Fibroblast of gingiva (primary cell): ENCODE measurements at regions not wholly inside any gene's neighbourhood (a gene's known extent, or its start where the extent isn't known, plus 50 kb on each side); places are given as distances from the start of the nearest gene placed in this dataset.
"Not testable (repeated sequence)": the region's sequence is repeated elsewhere in the genome, so short reads cannot be mapped to it uniquely, and the experiment has no call there.

ENCODE experiments used
- DNase-seq: peaks from one replicate; pipeline ENCODE4 v3.0.0-alpha.2; 2011; ENCODE audit warnings: low read depth

DNA sequence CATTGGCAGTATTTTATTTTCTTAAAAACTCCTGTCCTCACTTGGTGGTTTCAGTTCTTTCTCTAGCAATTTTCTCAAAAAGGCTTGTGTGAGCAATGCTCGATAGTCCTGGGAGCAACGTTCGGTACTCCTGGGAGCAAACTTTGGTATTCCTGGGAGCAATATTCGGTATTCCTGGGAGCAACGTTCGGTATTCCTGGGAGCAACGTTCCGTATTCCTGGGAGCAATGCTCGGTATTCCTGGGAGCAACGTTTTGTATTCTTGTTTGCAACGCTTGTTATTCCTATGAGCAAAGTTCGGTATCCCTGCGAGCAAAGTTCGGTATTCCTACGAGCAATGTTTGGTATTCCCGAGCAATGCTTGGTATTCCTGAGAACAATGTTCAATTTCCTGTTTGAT is 362.0 kb upstream of the ADARB2 start:
- no peak for DNase-seq

GRCh38 chr10:2097937-2098336 is 360.6 kb upstream of the ADARB2 start:
- no peak for DNase-seq

- DNase-seq, result no peak
These were observed 356.8 kb upstream of the ADARB2 start for GRCh38 chr10:2094171-2094570.

DNA sequence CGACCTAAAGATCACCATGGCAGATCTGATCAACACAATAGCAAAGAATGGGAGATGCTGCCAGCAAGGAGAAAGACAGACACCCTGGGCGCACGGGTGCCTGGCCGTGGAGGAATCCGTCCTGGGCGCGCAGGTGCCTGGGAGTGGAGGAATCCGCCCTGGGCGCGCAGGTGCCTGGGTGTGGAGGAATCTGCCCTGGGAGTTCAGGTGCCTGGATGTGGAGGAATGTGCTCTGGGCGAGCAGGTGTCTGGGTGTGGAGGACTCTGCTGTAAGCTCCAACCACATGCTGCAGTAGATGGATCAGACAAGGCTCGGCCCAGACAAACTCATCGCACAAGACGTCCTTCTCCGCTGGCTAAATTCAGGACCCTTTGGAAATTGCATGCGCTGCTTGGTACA is 346.3 kb upstream of the ADARB2 start:
- DNase-seq, result no peak

DNA sequence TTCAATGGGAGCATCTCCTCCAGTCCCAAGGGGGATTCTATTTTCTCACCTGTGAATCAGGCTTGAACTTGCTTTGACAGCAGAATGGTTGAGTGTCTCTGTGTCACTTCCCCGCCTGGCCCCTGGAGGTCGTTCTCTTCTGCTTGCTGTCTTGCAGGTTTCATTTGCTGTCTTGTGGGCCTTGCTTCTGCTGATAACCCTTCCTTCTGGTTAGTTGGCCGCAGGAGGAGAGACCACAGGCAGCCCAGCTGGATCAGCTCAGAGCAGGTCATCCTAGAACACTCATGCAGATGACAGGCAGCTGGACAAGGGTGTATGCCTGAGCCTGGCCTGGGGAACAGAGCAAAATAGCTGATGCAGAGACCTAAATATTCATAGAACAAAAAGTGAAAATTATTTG is 344.2 kb upstream of the ADARB2 start:
- no peak for DNase-seq

DNA sequence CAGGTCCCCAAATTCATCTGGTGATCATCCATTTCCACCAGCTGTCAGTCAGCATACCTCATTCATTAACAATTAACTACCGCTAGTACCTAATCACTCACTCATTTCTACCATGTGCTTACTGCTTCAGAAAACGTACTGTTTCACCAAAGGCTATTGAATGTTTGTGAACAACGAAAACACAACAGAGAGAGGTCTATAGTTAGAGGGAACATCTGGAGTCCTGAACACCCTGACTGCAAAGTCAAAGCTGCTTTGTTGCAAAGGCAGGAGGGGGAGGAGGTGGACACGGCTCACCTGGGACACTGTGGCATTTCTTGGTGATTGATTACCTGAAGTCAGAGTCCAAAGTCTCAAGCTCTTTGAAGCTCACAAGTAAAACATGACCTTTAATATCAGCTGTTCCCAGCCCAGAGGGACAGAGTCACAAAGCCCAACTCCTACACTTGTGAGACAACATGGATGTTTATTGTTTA is 342.3 kb upstream of the ADARB2 start:
- no peak for DNase-seq

GRCh38 chr10:2077231-2077630 is 339.9 kb upstream of the ADARB2 start:
- DNase-seq, result no peak

DNA sequence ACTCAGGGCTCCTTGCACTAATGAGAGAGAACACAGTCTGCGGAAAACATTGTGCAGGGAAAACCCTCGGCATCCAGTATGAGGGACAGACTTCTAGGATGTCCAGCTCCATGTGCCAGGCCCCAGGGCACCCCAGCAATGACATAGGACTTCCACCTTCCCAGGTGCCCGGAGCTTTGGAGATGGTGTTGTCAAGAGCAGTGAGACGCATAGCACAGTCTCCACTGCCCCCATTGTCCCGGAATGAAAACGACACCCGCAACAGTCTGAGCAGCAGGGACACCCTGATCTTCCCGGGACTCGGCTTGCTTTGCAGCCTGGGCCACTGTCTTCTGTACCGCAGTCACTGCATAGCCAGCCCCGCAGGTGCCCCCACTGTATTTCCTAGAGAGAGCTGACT is 339.2 kb upstream of the ADARB2 start:
- no peak for DNase-seq

- no peak for DNase-seq
These were observed 329.7 kb upstream of the ADARB2 start for GRCh38 chr10:2067015-2067414.

DNA sequence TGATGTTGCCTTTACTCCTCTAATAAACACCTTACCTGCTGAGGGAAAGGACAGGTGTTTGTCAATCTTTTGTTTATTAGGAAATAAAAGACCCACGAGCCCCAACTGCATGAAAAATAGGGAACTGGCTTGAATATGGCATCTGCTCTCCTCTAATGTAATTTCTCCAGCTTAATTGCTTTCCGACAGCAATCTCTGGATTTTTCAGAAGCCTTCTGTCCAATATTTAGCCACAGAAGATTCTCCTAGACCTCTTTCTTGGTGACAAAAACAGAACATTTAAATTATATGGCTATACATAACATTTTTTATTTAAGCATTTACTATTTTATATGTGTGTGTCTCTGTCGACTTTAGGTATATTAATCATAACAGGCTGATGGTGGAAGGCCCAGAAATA is 317.4 kb upstream of the ADARB2 start:
- DNase-seq, result no peak

DNA sequence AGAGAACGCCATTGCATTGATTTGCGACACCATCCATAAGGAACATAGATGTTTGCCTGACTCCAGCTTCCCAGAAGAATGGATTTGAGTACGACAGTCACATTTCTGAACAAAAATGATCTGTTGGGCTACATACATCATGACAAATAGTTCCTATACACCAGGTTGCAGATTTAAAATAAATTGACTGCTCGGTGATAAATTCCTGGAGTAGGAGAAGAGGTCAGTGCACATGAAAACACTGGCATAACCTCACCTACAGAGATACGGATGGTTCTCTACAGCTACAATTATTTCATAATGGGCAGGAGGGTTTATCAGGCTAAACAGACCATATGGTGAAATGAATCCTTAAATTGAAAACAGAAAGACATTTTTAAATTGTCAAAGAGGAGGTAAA is 316.5 kb upstream of the ADARB2 start:
- DNase-seq, result no peak

DNA sequence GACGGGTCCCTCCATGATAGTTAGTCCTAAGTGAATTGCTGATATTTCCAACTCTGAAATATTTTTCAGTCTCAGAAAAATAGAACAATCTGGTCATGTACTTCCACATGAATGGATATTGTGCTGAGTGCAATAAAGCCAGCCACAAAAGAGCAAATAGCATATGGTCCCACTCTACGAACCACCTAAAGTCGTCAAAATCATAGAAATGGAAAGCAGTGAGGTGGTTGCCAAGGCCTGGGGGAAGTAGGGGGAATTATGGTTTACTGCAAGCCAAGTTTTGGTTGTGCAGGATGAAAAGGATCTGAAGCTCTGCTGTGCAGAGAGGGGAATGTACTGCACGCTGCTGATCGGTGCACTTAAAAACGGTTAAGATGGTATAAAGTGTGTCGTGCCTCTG is 313.8 kb upstream of the ADARB2 start:
- DNase-seq, result no peak

DNA sequence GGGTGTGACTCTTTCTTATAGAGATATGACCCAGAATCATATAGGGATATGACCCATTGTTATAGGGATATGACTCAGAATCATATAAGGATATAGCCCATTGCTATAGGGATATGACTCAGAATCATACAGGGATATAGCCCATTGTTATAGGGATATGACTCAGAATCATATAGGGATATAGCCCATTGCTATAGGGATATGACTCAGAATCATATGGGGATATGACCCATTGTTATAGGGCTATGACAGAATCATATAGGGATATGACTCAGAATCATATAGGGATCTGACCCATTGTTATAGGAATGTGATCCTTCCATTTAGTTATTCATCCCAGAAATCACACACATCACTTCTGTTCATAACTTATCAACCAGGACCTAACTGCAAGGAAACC is 312.2 kb upstream of the ADARB2 start:
- DNase-seq, result no peak

GRCh38 chr10:2048337-2048973 is 311.1 kb upstream of the ADARB2 start:
- DNase-seq, result no peak

GRCh38 chr10:2047679-2048078 is 310.4 kb upstream of the ADARB2 start:
- no peak for DNase-seq

GRCh38 chr10:2043379-2043778 is 306.1 kb upstream of the ADARB2 start:
- DNase-seq, result no peak

GRCh38 chr10:2038036-2038435 is 300.7 kb upstream of the ADARB2 start:
- DNase-seq, result no peak

- no peak for DNase-seq
These were observed 299.9 kb upstream of the ADARB2 start for GRCh38 chr10:2037246-2037645.

GRCh38 chr10:2036209-2036608 is 298.9 kb upstream of the ADARB2 start:
- DNase-seq, result no peak

DNA sequence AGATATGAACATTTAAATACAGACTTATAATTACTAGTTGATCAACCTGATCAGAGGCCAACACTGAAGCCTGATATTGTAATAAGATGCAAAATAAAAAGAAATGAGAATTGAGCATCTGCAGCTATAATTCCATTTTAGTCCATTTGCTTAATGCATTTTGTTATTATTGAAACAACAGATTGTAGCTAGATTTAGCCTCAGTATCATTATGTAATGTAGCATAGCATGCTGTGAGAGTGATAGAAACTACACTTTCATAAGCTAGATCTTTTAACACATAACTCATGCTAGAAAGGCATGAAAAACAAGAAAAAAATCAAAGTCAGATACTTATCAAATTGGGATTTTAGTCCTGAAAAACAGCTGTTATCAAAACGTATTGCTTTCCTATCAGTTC is 292.7 kb upstream of the ADARB2 start:
- no peak for DNase-seq

GRCh38 chr10:2026936-2027335 is 289.6 kb upstream of the ADARB2 start:
- no peak for DNase-seq

DNA sequence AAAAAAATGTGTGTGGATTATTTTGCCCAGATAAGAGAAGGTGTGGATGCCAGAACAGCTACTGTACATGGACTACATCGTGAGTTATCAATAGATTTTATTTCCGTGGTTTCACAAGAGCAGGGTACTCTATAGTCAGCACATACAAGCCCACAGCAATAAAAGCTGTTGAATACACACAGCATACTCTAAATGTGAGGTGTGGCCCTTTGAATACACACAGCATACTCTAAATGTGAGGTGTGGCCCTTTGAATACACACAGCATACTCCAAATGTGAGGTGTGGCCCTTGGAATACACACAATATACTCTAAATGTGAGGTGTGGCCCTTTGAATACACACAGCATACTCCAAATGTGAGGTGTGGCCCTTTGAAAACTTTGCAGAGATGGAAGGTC is 287.4 kb upstream of the ADARB2 start:
- not testable (repeated sequence) for DNase-seq

- no peak for DNase-seq
These were observed 286.4 kb upstream of the ADARB2 start for GRCh38 chr10:2023687-2024086.

DNA sequence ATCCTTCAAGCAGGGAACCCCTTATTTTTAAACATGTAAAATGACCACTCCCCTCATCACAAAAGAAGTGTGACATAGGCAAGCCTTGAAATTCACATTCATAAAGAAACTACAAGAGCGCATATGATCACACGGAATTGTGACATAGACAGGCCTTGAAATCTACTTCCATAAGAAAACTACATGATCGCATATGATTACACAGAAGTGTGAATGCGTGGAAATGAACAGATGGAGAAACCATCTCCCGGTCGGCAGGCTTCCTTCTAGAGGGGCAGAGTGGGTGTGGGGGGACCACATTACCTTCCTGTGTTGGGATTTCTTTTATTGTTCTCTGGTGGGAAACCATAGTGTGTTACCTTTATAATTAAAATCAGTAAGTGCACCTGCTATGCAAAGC is 285.1 kb upstream of the ADARB2 start:
- no peak for DNase-seq

DNA sequence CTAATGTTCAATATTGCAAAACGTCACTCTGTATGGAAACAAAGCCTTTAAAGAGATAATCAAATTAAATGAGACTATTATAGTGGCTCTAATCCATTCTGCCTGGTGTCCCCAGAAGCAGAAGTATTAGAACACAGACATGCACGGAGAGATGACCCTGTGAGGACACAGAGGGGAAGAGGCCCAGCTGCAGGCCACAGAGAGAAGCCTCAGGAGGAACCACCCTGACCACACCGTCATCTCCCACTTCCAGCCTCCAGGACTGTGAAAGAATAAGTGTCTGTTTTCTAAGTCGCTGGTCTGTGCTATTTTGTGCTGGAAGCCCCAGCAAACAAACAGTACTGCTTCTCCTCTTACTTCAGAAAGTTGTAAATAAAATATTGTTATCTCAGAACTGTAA is 283.5 kb upstream of the ADARB2 start:
- DNase-seq, result no peak
